ENCODE measurements at regions not wholly inside any gene's neighbourhood (a gene's known extent, or its start where the extent isn't known, plus 50 kb on each side); places are given as distances from the start of the nearest gene placed in this dataset.

GRCh38 chr6:120173250-120173649, 823.7 kb upstream of the MAN1A1 start:
- Histone ChIP-seq H3K36me3 (no peaks in the 10 kb centered on the region), H3K9me3 (ENCODE audit: low read depth) (peaks cover 2% of the 10 kb centered on the region), H3K4me3 (no peak overlapping the region), H3K27me3 (no peaks in the 10 kb centered on the region), H3K27ac (no peak overlapping the region), H3K4me1 (ENCODE audit: low read depth) (no peaks in the 10 kb centered on the region)
- no peak for DNase-seq (ENCODE audit: low read depth in 1 of 2, low spot score in 1 of 2)
- TF ChIP-seq CTCF (IDR thresholded peaks at IDR 0.05; ENCODE audit: low read depth, low read length), result no peak

DNA sequence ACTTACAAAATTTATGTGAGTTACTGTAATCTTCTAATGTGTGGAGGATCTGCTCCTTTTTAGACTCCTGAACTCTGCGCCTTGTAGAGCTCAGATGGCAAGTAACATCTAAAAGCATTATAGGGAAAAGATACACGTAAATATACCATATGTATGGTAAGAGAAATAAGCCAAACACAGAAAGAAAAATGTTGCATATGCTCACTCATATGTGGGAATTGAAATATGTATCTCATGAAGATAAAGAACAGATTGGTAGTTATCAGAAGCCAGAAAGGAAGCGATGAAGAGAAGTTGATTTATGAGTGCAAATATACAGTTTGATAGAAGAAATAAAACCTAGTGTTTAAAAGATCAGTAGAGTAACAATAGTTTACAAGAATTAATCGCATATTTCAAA, 815.0 kb upstream of the MAN1A1 start:
- H3K27ac ChIP-seq, result no peak overlapping the region
- no peaks in the 10 kb centered on the region for H3K27me3 ChIP-seq
- H3K9me3 ChIP-seq (ENCODE audit: low read depth), result no peaks in the 10 kb centered on the region
- no peak overlapping the region for H3K4me3 ChIP-seq
- no peak for TF ChIP-seq CTCF (IDR thresholded peaks at IDR 0.05; ENCODE audit: low read depth, low read length)
- H3K36me3 ChIP-seq, result no peaks in the 10 kb centered on the region
- DNase-seq (ENCODE audit: low read depth in 1 of 2, low spot score in 1 of 2), result no peak
- no peaks in the 10 kb centered on the region for H3K4me1 ChIP-seq (ENCODE audit: low read depth)

GRCh38 chr6:120157873-120158272, 808.3 kb upstream of the MAN1A1 start:
- Histone ChIP-seq H3K4me3 (no peak overlapping the region), H3K27ac (no peak overlapping the region), H3K27me3 (no peaks in the 10 kb centered on the region), H3K9me3 (ENCODE audit: low read depth) (no peaks in the 10 kb centered on the region), H3K36me3 (no peaks in the 10 kb centered on the region), H3K4me1 (ENCODE audit: low read depth) (no peaks in the 10 kb centered on the region)
- TF ChIP-seq CTCF (IDR thresholded peaks at IDR 0.05; ENCODE audit: low read depth, low read length), result no peak
- no peak for DNase-seq (ENCODE audit: low read depth in 1 of 2, low spot score in 1 of 2)

DNA sequence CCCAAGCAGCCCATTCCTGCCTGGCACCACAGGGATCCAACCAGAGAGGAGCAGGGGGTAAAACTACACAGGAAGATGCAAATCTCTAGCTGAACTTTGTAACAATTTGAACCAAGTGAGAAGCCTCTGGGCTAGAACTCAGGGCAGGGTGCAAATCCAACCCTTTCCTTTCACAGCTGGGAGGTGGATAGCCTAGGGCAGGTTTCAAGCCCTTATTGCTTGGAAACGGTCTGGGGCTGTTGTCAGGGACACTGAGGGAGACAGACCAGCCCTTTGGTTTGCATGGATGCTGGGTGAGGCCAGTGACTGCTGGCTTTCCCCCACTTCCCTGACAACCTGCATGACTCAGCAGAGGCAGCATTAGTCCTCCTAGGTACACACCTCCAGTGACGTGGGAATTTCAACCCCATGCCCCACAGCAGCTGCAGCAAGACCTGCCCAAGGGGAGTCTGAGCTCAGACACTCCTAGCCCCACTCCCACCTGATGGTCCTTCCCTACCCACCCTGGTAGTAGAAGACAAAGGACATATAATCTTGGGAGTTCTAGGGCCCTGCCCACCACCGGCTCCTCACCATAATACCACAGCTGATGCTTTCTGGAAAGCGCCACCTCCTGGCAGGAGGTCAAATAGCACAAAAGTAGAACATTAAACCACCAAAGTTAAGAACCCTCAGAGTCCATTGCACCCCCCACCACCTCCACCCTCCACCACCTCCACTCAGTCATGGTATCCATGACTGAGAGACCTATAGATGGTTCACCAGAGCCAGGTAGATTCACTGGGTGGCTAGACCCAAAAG, 797.7 kb upstream of the MAN1A1 start:
- Histone ChIP-seq H3K4me3 (no peak overlapping the region), H3K9me3 (ENCODE audit: low read depth) (no peaks in the 10 kb centered on the region), H3K36me3 (no peaks in the 10 kb centered on the region), H3K4me1 (ENCODE audit: low read depth) (no peaks in the 10 kb centered on the region), H3K27ac (no peak overlapping the region), H3K27me3 (no peaks in the 10 kb centered on the region)
- no peak for TF ChIP-seq CTCF (IDR thresholded peaks at IDR 0.05; ENCODE audit: low read depth, low read length)
- no peak for DNase-seq (ENCODE audit: low read depth in 1 of 2, low spot score in 1 of 2)

- Histone ChIP-seq H3K4me1 (ENCODE audit: low read depth) (no peaks in the 10 kb centered on the region), H3K27ac (no peak overlapping the region), H3K27me3 (no peaks in the 10 kb centered on the region), H3K9me3 (ENCODE audit: low read depth) (no peaks in the 10 kb centered on the region), H3K36me3 (no peaks in the 10 kb centered on the region), H3K4me3 (no peak overlapping the region)
- TF ChIP-seq CTCF (IDR thresholded peaks at IDR 0.05; ENCODE audit: low read depth, low read length), result no peak
- DNase-seq (ENCODE audit: low read depth in 1 of 2, low spot score in 1 of 2), result no peak
These were observed 792.0 kb upstream of the MAN1A1 start for GRCh38 chr6:120141601-120142000.

Data from cardiac muscle cell (in vitro differentiated cells and primary cell).